SW480 (cell line): ENCODE measurements at regions not wholly inside any gene's neighbourhood (a gene's known extent, or its start where the extent isn't known, plus 50 kb on each side); places are given as distances from the start of the nearest gene placed in this dataset.
"Not testable (repeated sequence)": the region's sequence is repeated elsewhere in the genome, so short reads cannot be mapped to it uniquely, and the experiment has no call there.

ENCODE experiments used
- DNase-seq: peaks from one replicate; pipeline ENCODE4 v3.0.0-alpha.2; 2016; ENCODE audit warnings: low spot score

DNA sequence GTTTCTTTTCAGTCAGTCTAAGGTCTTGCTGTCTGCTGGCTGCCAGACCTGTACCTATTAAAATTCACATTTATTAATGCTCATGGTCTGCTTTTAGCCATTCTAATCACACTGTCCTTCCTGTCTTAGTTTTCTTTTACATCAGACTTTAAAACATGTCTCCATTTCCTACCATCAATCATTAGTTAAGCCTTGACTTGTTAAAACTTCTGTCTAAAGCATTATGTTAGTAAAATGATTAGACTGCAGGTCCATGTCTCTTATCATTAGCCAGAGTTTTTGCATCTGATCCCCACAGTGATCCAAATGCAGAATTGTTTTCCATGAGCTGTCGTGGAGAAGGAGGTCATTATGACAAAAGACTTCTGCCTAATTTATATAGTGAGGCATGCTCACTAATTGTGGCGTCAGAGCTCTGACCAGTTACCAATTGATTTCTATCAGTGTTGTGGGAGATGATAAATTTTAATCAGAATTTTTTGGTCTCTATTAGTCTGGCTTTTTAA, 226.5 kb downstream of the DKK1 start:
- DNase-seq = no peak

DNA sequence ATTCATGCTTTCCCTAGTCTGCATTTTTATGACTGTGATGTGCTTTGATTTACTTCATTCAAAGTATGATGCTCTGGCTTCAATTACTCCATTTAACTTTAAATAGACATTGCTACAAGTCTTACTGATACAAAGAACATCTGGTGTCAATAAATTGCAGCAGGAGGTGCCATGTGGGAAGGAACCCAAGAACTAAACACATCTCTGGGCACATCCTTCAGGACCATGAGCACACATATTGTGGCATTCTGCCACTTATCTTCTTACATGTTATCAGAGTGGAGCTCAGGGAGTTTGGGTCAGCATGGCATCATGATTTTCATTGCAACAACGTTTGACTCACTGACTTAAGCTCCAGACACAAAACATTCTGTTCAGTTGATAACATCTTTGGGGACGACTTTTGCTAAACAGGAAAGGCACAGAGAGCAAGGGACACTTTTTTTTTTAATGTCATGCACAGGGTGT, 227.0 kb downstream of the DKK1 start:
- no peak for DNase-seq

DNA sequence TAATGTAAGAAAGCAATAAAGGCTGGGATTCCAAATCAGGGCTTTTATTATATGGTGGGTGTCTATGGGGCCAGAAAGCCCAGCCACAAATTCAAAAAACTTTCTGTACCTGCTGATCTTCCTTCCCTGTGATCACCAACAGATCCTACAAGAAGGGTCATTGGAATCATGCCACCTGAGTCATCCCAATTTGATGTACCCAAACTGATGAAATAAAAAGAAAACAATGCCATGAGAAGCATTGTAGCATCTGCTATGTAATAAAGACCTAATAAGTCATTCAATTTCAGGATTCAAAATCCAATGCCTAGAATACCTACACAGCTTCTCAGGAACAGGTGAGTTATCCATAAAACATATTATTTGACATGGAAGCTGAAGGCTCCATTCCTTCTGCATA, 228.8 kb downstream of the DKK1 start:
- no peak for DNase-seq

DNA sequence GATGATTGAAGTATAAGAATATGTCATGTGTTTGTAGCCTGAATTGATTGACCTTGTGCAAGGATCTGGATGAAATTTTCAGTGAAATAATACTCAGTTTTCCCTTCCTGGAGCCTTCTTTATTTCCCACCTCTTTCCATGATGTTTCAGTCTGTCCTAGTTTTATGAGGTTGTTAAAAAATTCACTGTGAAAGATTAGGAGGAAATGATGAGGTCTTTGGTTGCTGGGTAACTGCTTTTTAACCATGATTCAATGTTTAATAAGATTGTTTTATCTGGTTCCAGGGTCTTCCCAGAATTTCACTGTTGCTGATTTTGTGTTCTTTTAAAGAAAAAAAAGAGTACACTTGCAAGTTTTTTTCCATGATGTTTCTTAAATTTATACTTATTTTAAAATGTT, 221.5 kb downstream of the MBL2 start:
- DNase-seq = no peak

DNA sequence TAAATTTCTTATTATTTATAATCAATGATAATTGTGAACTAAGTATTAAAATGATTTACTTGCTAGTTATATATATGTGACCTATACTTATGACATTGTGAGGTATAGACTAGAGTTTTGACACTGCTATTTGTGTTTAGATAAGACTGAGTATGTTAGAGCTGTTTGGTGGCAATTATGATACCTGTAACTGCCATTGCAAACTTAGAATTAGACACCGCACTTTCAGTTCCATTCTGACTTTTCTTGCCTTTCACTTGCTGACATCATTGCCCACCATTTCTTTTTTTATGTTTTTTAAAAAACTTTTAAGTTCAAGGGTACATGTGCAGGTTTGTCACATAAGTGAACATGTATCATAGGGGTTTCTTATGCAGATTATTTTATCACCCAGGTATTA, 214.5 kb downstream of the MBL2 start:
- DNase-seq = no peak

DNA sequence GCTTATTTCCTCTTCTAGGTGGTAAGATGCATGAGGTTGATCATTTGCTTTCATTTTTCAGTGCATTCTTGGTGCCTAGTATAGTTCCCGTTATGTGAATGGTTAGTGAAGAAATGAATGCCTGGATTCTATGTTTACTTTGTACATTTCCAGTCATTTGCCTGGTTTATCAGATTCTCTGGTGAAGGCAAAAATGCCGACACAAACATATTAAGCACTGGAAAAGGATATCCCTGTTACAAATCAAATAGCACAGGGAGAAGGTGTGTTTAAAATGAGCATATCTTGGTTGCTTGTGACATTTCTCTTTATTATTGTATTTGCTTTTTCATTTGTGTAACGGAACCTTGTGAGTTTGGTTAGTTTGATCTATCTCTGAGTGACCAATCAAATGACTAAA, 211.3 kb downstream of the MBL2 start:
- DNase-seq = no peak

DNA sequence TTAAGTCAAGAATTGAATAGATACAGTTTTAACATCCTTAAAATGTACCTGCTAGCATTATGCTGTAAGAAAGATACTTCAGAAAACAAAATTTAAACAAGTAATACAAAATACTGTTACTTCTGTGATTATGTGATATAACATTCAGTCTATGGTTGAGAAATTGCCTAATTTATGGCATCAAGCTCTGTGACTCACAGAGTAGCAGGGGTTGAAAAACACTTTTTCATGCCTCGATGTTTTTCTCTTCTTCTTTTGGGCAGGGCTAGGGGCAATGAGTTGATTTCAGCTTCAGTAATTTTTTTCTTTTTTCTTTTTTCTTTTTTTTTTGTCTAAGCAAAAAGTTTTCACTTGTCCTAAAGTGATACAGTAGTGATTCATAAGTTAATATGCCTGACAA, 209.2 kb downstream of the MBL2 start:
- DNase-seq = no peak

DNA sequence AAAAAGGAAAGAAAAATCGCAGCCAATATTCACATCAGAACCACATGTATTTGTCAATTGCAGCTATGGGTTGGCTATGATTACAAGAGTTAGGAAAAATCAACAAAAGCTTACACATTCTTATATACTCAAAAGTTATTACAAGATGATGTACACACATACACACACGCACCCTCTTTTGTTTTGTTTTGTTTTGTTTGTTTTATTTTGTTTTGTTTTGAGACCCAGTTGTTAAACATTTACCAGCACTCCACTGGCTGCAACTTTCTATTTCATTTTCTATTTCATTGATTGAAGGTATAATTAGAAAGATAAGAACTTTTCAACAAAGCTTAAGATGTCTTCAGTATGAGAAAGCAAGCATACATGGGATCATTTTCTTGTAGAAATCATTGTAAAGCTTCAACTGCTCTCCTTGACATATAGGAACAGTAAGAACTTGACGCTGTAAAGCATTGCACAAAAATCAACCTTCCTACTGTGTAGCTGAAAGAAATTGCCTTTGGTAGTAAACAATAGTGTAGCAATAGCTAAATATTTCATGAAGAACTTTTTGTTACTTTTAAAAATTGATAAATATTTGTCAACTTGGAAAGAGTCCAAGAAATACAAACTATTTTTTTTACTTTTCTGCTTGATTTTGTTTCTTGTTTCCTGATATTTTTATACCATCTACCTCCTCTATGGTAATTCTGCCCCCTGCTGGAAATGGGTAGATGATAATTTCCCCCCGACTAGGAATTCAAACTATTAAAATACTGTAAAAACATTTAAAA, 205.9 kb downstream of the MBL2 start:
- peak; percentile 1 for DNase-seq

DNA sequence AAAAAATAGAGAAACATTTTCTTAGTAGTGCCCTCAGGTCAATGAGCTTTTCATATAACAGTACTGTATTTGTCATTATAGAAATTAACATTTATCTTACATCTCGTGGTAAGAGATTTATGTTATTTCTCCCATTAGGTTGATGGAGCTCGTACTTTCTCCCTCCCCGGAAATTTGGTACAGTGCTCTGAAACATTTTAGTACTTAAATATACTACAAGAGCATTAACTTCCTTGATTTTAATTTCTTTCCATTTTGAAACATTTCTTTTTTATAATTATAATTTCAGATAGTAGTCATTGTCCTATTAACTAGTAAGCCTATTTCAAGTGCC, 205.4 kb downstream of the MBL2 start:
- no peak for DNase-seq

DNA sequence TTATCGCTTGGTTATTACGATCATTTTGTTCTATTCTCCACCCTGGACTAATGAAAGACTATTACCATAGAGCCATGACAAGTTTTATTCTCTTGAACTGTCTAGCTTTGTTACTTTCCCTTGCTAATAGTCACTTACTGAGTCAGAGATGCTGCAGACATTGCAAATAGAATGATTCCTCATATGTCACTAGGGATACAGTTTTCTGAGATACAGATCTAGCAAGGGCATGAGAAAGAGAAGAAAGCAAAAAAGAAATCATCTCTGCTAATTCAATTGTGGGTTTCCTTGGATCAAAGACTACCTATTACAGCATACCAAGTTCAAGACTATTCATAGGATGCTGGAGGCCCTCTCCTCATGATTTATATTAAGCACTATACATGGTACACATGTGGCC, 204.3 kb downstream of the MBL2 start:
- DNase-seq = no peak

DNA sequence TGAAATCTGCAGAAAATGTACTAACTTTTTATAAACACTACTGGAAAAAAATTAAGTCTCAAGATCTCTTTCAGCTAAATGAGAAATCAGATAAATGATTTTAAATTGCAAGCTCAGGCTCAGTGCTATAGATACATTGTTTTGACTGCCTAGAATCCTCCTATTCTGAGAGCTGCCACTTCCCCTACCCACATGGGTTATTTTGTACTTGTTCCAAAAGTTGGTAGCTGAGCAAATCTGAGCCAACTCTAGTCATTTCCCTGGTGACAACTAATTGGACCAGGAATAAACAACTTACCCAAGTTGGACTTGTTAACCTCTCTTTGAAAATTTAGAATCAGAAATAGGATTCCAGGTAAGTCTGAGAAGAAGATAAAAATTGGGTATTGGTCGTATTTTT, 202.1 kb downstream of the MBL2 start:
- no peak for DNase-seq

DNA sequence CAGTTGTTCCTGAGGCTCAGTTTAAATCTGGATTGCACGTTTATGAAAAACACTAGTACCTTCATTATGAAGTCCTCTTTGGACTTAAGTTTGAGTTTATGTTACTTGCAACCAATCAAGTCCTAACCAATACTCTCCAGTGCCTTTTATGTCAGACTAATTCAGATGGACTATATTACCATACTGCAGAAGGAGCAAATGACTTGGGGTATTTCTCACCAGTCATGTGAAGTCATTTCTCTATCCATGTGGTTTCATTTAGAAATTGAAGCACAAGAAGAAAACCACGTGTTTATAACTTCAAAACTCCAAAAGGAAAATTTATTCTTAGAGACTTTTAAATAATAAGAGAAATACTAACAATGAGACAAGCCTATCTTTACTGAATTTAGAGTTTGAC, 201.6 kb downstream of the MBL2 start:
- no peak for DNase-seq

DNA sequence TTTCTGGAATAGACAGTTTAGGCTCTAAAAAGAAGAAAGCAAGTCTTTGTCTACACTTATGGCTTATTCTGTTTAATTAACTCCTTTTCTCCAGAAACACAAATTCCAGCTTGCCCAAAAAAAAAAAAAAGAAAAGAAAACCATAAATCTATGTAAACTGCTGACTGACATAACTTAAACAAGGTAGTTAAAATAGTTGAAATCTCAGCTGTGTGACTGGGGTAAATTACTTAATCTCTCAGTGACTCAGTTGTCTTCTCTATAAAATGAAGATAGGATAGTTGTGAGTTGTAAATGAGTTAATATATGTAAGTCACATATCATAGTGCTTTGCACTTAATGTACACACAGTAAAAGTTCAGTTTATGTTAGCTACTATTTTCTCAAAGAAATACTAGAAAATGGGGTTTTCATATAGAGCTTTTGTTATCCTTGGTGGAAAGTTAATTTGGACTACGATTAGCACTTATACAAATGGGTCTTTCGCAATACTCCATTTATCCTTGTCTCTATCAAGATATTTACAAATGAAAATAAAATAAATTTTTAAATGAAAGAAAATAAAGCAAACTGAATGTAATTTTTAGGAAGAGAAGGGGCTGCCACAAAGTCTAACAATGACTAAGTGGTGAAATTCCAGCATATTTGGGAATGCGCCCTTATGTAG, 200.9 kb downstream of the MBL2 start:
- DNase-seq = no peak

DNA sequence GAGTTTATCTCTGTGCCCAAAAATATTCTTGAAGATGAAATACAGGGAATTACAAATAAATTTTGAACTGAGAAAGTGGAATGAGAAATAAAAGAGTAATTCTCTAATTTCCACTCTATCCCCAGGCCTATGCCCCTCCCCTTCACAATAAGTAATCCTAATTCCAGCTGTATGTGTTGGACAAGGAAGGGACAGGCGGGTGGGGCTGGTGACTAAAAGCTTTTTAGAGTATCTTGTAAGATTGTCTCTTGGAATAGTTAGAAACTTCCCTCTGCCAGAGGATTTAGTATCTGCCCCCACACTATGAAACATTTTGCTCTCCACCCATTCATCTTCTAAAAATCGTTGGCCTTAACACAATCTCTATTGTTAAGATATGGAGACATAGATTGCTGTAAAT, 199.2 kb downstream of the MBL2 start:
- DNase-seq = no peak

DNA sequence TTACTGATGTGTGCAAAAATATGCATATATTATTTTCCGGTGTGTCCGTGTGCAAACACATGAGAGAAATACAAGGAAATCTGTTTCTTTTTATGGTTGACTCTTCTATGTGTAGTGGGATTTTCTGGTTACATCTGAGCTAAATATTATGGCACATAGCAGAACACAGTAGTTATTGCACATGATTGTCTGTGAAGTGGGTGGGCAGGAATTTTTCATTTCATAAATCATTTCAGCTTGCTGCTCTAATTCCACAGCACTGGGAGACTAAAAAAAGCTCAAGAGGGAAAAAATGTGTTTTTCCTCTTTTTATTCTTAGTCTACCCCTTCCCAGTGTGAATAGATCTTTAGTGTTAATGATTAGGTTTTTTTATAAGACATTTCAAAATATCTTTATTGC, 197.9 kb downstream of the MBL2 start:
- no peak for DNase-seq

DNA sequence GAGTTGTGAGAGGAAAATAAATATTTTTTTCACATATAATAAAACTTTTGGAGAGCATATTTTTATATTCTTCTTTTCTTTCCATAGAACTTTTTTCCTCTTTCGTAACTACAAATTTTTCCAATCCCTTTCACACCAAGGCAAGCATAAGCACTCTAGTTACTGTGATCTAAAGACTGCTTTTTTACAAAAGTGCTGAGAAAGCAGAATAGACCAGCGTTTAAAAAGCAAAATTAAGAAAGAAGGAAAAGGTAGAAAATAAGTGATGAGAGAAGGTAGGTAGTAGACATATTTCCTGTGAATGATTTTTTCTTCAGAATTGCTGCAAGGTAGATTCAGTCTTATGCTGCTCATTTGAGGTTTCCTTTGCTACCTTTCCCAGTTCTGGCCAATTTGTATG, 195.5 kb downstream of the MBL2 start:
- no peak for DNase-seq

DNA sequence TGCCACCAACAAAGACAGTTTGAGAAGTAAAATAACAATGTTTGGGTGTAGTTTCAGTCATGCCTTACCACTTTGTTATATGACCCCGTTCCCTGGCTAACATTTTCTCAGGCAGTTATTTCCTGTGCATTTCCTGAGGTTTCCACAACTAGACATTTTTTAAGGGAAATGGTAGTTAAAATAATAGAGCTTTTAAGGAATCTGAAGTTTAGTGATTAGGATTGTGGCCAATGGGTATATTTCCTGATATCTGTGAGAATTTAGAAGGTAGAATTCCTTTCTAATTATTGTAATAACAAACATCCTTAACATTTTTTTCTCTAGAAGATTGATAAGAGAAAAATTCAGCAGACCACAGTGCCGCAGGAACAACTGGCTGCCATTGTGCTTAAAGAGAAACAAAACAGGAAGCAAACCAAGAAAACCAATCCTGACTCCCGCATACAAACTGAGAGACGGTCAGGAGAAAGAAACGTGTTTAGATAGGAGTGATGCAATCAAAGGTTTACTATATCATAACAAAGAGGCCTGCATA, 193.6 kb downstream of the MBL2 start:
- DNase-seq = no peak

DNA sequence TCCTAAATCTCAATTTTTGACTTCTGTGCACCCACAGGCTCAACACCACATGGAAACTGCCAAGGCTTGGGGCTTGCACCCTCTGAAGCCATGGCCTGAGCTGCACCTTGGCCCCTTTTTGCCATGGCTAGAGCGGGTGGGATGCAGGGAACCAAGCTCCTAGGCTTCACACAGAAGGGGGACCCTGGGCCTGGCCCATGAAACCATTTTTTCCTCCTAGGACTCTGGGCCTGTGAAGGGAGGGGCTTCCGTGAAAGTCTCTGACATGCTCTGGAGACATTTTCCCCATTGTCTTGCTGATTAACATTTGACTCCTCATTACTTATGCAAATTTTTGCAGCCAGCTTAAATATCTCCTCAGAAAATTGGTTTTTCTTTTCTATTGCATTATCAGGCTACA, 190.9 kb downstream of the MBL2 start:
- DNase-seq = not testable (repeated sequence)

DNA sequence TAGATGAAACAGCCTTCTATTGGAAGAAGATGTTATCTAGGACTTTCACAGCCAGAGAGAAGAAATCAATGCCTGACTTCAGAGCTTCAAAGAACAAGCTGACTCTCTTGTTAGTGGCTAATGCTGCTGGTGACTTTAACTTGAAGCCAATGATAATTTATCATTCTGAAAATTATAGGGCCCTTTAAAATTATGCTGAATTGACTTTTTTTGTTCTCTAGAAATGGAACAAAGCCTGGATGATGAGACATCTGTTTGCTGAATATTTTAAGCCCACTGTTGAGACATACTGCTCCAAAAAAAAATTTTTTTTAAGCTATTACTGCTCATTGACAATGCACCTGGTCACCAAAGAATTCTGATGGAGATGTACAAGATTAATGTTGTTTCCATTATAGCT, 189.2 kb downstream of the MBL2 start:
- no peak for DNase-seq

DNA sequence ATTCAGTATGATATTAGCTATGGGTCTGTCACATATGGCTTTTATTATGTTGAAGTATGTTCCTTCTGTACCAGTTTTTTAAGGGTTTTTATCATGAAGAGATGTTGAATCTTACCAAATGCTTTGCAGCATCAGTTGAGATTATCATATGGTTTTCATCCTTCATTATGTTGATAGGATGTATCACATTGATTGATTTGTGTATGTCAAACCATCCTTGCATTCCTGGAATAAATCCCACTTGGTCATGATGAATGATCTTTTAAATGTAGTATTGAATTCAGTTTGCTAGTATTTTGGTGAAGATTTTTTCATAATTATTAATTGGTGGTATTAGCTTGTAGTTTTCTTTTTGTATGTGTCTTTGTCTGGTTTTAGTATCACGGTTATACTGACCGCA, 185.9 kb downstream of the MBL2 start:
- DNase-seq = no peak

DNA sequence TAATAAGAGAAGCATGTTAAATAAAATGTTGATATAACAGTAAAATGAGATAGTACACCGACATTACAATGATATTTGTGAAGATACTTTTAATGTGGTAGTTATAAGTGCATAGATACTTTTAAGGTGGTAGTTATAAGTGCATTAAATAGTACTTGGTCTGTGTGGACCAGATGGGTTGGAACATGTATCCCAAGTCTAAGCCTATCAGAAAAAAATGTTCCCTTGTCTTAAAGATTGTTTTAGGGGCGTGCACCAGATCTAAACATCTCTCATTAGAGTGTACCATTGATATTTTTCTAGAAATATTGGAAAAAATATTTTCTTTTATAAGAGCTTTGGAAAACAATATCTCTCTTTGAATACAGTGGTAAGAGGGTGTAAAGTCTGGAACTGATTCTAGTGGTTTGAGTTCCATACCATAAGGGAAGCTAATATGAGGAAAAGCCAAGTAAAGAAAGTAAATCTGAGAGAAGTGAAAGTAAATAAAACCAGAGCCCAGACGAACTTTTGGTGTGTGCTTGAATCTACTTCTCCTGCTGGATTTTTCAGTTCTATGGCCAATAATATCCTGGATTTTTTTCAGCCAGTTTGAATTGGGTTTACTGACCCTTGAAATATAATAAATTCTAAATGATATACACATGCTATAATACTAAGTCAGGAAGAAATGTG, 175.3 kb downstream of the MBL2 start:
- no peak for DNase-seq

DNA sequence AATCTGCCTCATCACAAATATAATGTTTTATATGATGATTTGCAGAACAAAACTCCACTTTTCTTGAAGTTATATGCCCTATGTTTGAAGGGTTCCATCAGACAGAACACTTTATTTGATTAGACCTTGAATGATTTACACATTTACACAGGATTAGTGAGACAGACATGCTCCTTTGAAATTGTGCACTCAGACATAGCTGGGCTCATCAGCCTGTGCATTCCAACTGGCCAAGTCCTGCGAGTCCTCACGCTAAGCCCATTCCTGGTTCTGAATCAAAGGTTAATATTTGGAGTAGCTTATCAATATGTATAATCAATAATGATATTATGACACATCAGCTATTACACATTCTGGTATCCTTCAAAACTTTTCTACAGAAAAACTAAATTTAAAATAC, 173.6 kb downstream of the MBL2 start:
- DNase-seq = no peak
